HUES48 (cell line): ENCODE measurements at regions not wholly inside any gene's neighbourhood (a gene's known extent, or its start where the extent isn't known, plus 50 kb on each side); places are given as distances from the start of the nearest gene placed in this dataset.
"Not testable (repeated sequence)": the region's sequence is repeated elsewhere in the genome, so short reads cannot be mapped to it uniquely, and the experiment has no call there.

Experiments
- H3K27ac ChIP-seq: one replicate; pipeline ENCODE4 v1.7.0; 2013; ENCODE audit warnings: low read depth, low read length, inconsistent platforms
- H3K27me3 ChIP-seq: 2 replicates; pipeline ENCODE4 v1.6.1; 2013; ENCODE audit warnings: mild to moderate bottlenecking, low read length; ENCODE audit not compliant: control insufficient read depth, insufficient read depth
- H3K36me3 ChIP-seq: 2 replicates; pipeline ENCODE4 v1.6.1; 2013; ENCODE audit warnings: low read length; ENCODE audit not compliant: control insufficient read depth, insufficient read depth
- H3K4me1 ChIP-seq: 2 replicates; pipeline ENCODE4 v1.6.1; 2013; ENCODE audit warnings: mild to moderate bottlenecking, low read length; ENCODE audit not compliant: control insufficient read depth, insufficient read depth
- H3K4me3 ChIP-seq: 2 replicates; pipeline ENCODE4 v1.5.1; 2013; ENCODE audit warnings: mild to moderate bottlenecking, low read depth, low read length
- H3K9ac ChIP-seq: 2 replicates; pipeline ENCODE4 v1.6.1; 2013; ENCODE audit warnings: mild to moderate bottlenecking, low read depth, low read length, moderate library complexity
- H3K9me3 ChIP-seq: 2 replicates; pipeline ENCODE4 v1.6.1; 2013; ENCODE audit warnings: low read length; ENCODE audit not compliant: control insufficient read depth, insufficient read depth

- Histone ChIP-seq H3K36me3 (no peaks in the 10 kb centered on the region), H3K9ac (no peak overlapping the region), H3K4me1 (no peaks in the 10 kb centered on the region), H3K4me3 (no peak overlapping the region), H3K27me3 (no peaks in the 10 kb centered on the region), H3K27ac (no peak overlapping the region), H3K9me3 (no peaks in the 10 kb centered on the region)
These were observed 637.9 kb downstream of the NXPH1 start for GRCh38 chr7:9071160-9071762.

- not testable (repeated sequence) for H3K9me3 ChIP-seq, H3K27ac ChIP-seq, H3K4me3 ChIP-seq, H3K36me3 ChIP-seq, H3K9ac ChIP-seq, H3K4me1 ChIP-seq, H3K27me3 ChIP-seq
These were observed 642.4 kb downstream of the NXPH1 start for GRCh38 chr7:9075774-9076173.

GRCh38 chr7:9082203-9082602 is 648.8 kb downstream of the NXPH1 start:
- Histone ChIP-seq H3K9me3 (no peaks in the 10 kb centered on the region), H3K36me3 (no peaks in the 10 kb centered on the region), H3K4me1 (no peaks in the 10 kb centered on the region)

GRCh38 chr7:9083837-9084236 is 650.4 kb downstream of the NXPH1 start:
- Histone ChIP-seq H3K4me1 (no peaks in the 10 kb centered on the region), H3K27me3 (no peaks in the 10 kb centered on the region), H3K27ac (no peak overlapping the region), H3K9me3 (no peaks in the 10 kb centered on the region), H3K4me3 (no peak overlapping the region), H3K9ac (no peak overlapping the region), H3K36me3 (no peaks in the 10 kb centered on the region)

More at GRCh38 chr7:9082203-9082602, 648.8 kb downstream of the NXPH1 start:
- H3K27me3 ChIP-seq, result no peaks in the 10 kb centered on the region
- no peak overlapping the region for H3K4me3 ChIP-seq
- no peak overlapping the region for H3K27ac ChIP-seq
- no peak overlapping the region for H3K9ac ChIP-seq

GRCh38 chr7:9091282-9091681 is 657.9 kb downstream of the NXPH1 start:
- H3K9ac ChIP-seq, result no peak overlapping the region

GRCh38 chr7:9097565-9098060 is 664.2 kb downstream of the NXPH1 start:
- no peaks in the 10 kb centered on the region for H3K27me3 ChIP-seq
- H3K27ac ChIP-seq, result no peak overlapping the region
- H3K4me1 ChIP-seq, result no peaks in the 10 kb centered on the region
- no peak overlapping the region for H3K4me3 ChIP-seq
- no peaks in the 10 kb centered on the region for H3K36me3 ChIP-seq
- no peaks in the 10 kb centered on the region for H3K9me3 ChIP-seq
- no peak overlapping the region for H3K9ac ChIP-seq

More at GRCh38 chr7:9091282-9091681, 657.9 kb downstream of the NXPH1 start:
- H3K27ac ChIP-seq, result no peak overlapping the region
- H3K4me1 ChIP-seq, result no peaks in the 10 kb centered on the region
- no peaks in the 10 kb centered on the region for H3K36me3 ChIP-seq
- H3K4me3 ChIP-seq, result no peak overlapping the region
- peaks cover 10% of the 10 kb centered on the region for H3K9me3 ChIP-seq
- no peaks in the 10 kb centered on the region for H3K27me3 ChIP-seq

- no peaks in the 10 kb centered on the region for H3K4me1 ChIP-seq
These were observed 666.9 kb downstream of the NXPH1 start for GRCh38 chr7:9100289-9100688.

GRCh38 chr7:9102846-9103245 is 669.4 kb downstream of the NXPH1 start:
- Histone ChIP-seq H3K27ac (no peak overlapping the region), H3K4me3 (no peak overlapping the region)

More at GRCh38 chr7:9100289-9100688, 666.9 kb downstream of the NXPH1 start:
- H3K4me3 ChIP-seq, result no peak overlapping the region
- H3K36me3 ChIP-seq, result no peaks in the 10 kb centered on the region
- no peaks in the 10 kb centered on the region for H3K9me3 ChIP-seq
- H3K9ac ChIP-seq, result no peak overlapping the region
- H3K27ac ChIP-seq, result no peak overlapping the region
- H3K27me3 ChIP-seq, result no peaks in the 10 kb centered on the region

GRCh38 chr7:9106747-9107146 is 673.3 kb downstream of the NXPH1 start:
- H3K9ac ChIP-seq, result no peak overlapping the region
- no peak overlapping the region for H3K4me3 ChIP-seq
- no peaks in the 10 kb centered on the region for H3K4me1 ChIP-seq
- H3K9me3 ChIP-seq, result peaks cover under 1% of the 10 kb centered on the region; the same call in 1 of the 2 replicates
- H3K27ac ChIP-seq, result no peak overlapping the region
- no peaks in the 10 kb centered on the region for H3K36me3 ChIP-seq
- H3K27me3 ChIP-seq, result no peaks in the 10 kb centered on the region

More at GRCh38 chr7:9102846-9103245, 669.4 kb downstream of the NXPH1 start:
- Histone ChIP-seq H3K27me3 (no peaks in the 10 kb centered on the region), H3K9ac (no peak overlapping the region), H3K4me1 (no peaks in the 10 kb centered on the region), H3K9me3 (no peaks in the 10 kb centered on the region), H3K36me3 (no peaks in the 10 kb centered on the region)

GRCh38 chr7:9120331-9120730 is 686.9 kb downstream of the NXPH1 start:
- Histone ChIP-seq H3K36me3 (no peaks in the 10 kb centered on the region), H3K9ac (no peak overlapping the region), H3K4me1 (peaks cover 8% of the 10 kb centered on the region), H3K27ac (no peak overlapping the region), H3K27me3 (no peaks in the 10 kb centered on the region), H3K4me3 (no peak overlapping the region), H3K9me3 (no peaks in the 10 kb centered on the region)

- H3K27ac ChIP-seq, result no peak overlapping the region
- H3K36me3 ChIP-seq, result no peaks in the 10 kb centered on the region
- peaks cover 6% of the 10 kb centered on the region; the same call in 1 of the 2 replicates for H3K4me1 ChIP-seq
- H3K4me3 ChIP-seq, result no peak overlapping the region
- no peaks in the 10 kb centered on the region for H3K9me3 ChIP-seq
- H3K9ac ChIP-seq, result no peak overlapping the region
- no peaks in the 10 kb centered on the region for H3K27me3 ChIP-seq
These were observed 690.9 kb downstream of the NXPH1 start for GRCh38 chr7:9124320-9124719.
